ENCODE measurements at regions not wholly inside any gene's neighbourhood (a gene's known extent, or its start where the extent isn't known, plus 50 kb on each side); places are given as distances from the start of the nearest gene placed in this dataset.

DNA sequence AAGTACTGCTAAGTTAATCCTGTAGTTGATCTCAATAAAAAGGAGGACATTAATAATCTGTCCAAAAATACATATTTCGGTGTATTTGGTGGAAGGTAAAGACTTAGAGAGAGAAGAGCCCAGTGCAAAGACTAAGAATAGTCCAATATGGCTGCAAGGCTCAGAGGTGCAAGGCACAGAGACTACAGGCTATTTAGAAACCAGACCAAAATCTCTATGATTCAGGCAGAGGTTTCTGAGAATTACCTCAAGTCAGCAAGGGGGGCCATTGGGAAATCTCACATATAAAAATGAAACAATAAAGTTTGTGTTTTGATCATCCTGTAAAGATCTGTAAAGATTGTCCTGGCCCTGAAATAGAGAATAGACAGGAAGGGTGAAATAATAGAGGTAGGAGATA is 1173.0 kb downstream of the VRK1 start:
- H3K27me3 ChIP-seq (ENCODE audit: control insufficient read depth in 2 of 2, insufficient read depth in 1 of 2, low read length in 1 of 2), result no peaks in the 10 kb centered on the region
- peaks cover 0 to 4% of the 10 kb centered on the region in 2 donors for H3K9me3 ChIP-seq (ENCODE audit: control insufficient read depth in 2 of 2, insufficient read depth in 1 of 2, low read length in 1 of 2)
- 98% methylated on average over 1 of the region's 1 CpG for WGBS
- H3K36me3 ChIP-seq (ENCODE audit: control insufficient read depth in 2 of 2, insufficient read depth in 2 of 2, low read length in 1 of 2), result peaks cover 0 to 8% of the 10 kb centered on the region in 2 donors
- H3K27ac ChIP-seq (ENCODE audit: low read depth in 1 of 2, low read length in 1 of 2), result no peak overlapping the region
- no peak for DNase-seq (ENCODE audit: low read depth in 6 of 9, low spot score in 9 of 9)
- no peak overlapping the region for H3K4me3 ChIP-seq (ENCODE audit: low read length in 2 of 2)
- H3K4me1 ChIP-seq (ENCODE audit: control insufficient read depth in 2 of 2, insufficient read depth in 2 of 2, low read length in 2 of 2), result peaks cover 4 to 8% of the 10 kb centered on the region in 2 donors

DNA sequence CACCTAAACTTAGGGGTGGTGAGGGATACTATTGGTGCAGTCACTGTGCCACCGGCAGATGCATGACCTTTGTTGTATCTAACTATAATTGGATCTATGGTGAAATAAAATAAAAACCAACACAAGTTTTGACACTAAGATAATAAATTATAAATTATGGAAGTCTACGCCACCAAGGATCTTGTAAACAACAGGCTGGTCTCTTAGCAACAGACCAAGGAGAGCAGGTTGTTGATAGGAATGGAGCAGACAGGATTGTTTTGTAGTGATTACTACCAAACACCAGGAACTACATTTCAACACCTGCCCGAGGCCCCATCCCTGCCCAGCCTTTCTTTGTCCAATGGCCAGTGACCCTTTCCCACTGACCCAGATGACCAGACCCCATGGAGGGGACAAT is 1178.0 kb downstream of the VRK1 start:
- H3K36me3 ChIP-seq (ENCODE audit: control insufficient read depth in 2 of 2, insufficient read depth in 2 of 2, low read length in 1 of 2), result no peaks in the 10 kb centered on the region
- DNase-seq (ENCODE audit: low read depth in 6 of 9, low spot score in 9 of 9), result no peak
- H3K27me3 ChIP-seq (ENCODE audit: control insufficient read depth in 2 of 2, insufficient read depth in 1 of 2, low read length in 1 of 2), result no peaks in the 10 kb centered on the region
- peaks cover 0 to under 1% of the 10 kb centered on the region in 2 donors for H3K9me3 ChIP-seq (ENCODE audit: control insufficient read depth in 2 of 2, insufficient read depth in 1 of 2, low read length in 1 of 2)
- peak overlapping the region; percentile 4 to 55 for H3K4me3 ChIP-seq (ENCODE audit: low read length in 2 of 2)
- H3K4me1 ChIP-seq (ENCODE audit: control insufficient read depth in 2 of 2, insufficient read depth in 2 of 2, low read length in 2 of 2), result peaks cover 30 to 55% of the 10 kb centered on the region in 2 donors
- WGBS, result 87% methylated on average over 3 of the region's 3 CpGs
- H3K27ac ChIP-seq (ENCODE audit: low read depth in 1 of 2, low read length in 1 of 2), result peak overlapping the region; percentile 48 to 65

DNA sequence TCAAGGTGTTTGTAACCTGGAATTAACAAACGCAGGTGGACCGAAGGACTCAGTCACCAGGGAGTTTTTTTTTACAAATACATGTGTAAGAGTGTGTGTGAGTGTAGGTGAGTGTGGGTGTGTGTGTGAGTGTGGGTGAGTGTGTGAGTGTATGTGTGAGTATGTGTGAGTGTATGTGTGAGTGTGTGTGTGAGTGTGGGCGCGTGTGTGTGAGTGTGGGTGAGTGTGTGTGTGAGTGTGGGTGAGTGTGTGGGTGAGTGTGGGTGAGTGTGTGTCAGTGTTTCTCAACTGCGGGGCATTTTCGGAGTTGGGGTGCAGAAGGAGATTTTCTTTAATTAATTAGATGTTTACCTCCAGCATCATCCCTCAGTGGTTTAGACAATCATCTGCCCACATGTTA is 1178.8 kb downstream of the VRK1 start:
- WGBS, result 85% methylated on average over 6 of the region's 6 CpGs
- H3K27me3 ChIP-seq (ENCODE audit: control insufficient read depth in 2 of 2, insufficient read depth in 1 of 2, low read length in 1 of 2), result no peaks in the 10 kb centered on the region
- H3K36me3 ChIP-seq (ENCODE audit: control insufficient read depth in 2 of 2, insufficient read depth in 2 of 2, low read length in 1 of 2), result no peaks in the 10 kb centered on the region
- peaks cover 30 to 57% of the 10 kb centered on the region in 2 donors for H3K4me1 ChIP-seq (ENCODE audit: control insufficient read depth in 2 of 2, insufficient read depth in 2 of 2, low read length in 2 of 2)
- DNase-seq (ENCODE audit: low read depth in 6 of 9, low spot score in 9 of 9), result no peak
- H3K9me3 ChIP-seq (ENCODE audit: control insufficient read depth in 2 of 2, insufficient read depth in 1 of 2, low read length in 1 of 2), result peaks cover 0 to 3% of the 10 kb centered on the region in 2 donors
- H3K27ac ChIP-seq (ENCODE audit: low read depth in 1 of 2, low read length in 1 of 2), result peak overlapping the region; percentile 80 to 90
- H3K4me3 ChIP-seq (ENCODE audit: low read length in 2 of 2), result peak overlapping the region; percentile 51 to 55

- peaks cover 0 to 3% of the 10 kb centered on the region in 2 donors for H3K9me3 ChIP-seq (ENCODE audit: control insufficient read depth in 2 of 2, insufficient read depth in 1 of 2, low read length in 1 of 2)
- DNase-seq (ENCODE audit: low read depth in 6 of 9, low spot score in 9 of 9), result peak in 1 of 9 donors; percentile 37
- peak overlapping the region; percentile 80 to 90 for H3K27ac ChIP-seq (ENCODE audit: low read depth in 1 of 2, low read length in 1 of 2)
- 82% methylated on average over 6 of the region's 6 CpGs for WGBS
- H3K4me1 ChIP-seq (ENCODE audit: control insufficient read depth in 2 of 2, insufficient read depth in 2 of 2, low read length in 2 of 2), result peaks cover 30 to 57% of the 10 kb centered on the region in 2 donors
- H3K36me3 ChIP-seq (ENCODE audit: control insufficient read depth in 2 of 2, insufficient read depth in 2 of 2, low read length in 1 of 2), result no peaks in the 10 kb centered on the region
- H3K4me3 ChIP-seq (ENCODE audit: low read length in 2 of 2), result peak overlapping the region; percentile 51 to 55
- H3K27me3 ChIP-seq (ENCODE audit: control insufficient read depth in 2 of 2, insufficient read depth in 1 of 2, low read length in 1 of 2), result no peaks in the 10 kb centered on the region
Measured at GRCh38 chr14:97976861-97977260, 1179.7 kb downstream of the VRK1 start.

DNA sequence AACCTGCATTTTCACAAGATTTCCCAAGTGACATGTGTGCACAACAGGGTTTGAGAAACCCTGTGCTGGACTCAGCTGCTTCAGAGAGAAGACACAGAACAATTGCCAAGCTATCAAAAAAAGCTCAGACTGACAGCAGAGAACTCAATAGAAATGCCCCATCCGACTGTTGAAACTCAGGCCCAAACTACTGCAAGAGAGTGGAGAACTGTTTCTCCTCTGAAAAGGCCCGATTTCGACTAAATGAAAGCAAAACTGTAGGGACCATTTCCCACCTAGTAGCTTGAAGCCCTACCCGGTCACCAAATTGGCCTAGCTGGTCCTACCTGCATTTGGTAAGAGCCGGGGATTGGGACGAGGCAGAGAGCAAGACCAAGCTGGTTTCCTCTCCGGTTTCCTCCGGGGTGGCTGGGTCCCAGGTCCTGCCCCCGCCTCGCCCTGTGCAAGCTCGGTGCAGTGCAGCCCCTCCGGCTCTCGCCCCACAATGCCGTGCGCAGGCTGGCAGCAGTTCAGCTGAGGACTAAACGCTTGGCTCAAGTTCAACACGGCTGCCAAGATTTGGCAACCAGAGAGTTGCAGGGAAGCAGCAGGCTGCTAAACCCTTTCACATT is 1180.6 kb downstream of the VRK1 start:
- WGBS, result 59% methylated on average over 17 of the region's 17 CpGs
- H3K36me3 ChIP-seq (ENCODE audit: control insufficient read depth in 2 of 2, insufficient read depth in 2 of 2, low read length in 1 of 2), result no peaks in the 10 kb centered on the region
- peaks cover 30 to 57% of the 10 kb centered on the region in 2 donors for H3K4me1 ChIP-seq (ENCODE audit: control insufficient read depth in 2 of 2, insufficient read depth in 2 of 2, low read length in 2 of 2)
- peak in 5 of 9 donors; percentile 45 to 79 (median 53) for DNase-seq (ENCODE audit: low read depth in 6 of 9, low spot score in 9 of 9)
- no peaks in the 10 kb centered on the region for H3K27me3 ChIP-seq (ENCODE audit: control insufficient read depth in 2 of 2, insufficient read depth in 1 of 2, low read length in 1 of 2)
- peak overlapping the region; percentile 90 to 92 for H3K27ac ChIP-seq (ENCODE audit: low read depth in 1 of 2, low read length in 1 of 2)
- H3K9me3 ChIP-seq (ENCODE audit: control insufficient read depth in 2 of 2, insufficient read depth in 1 of 2, low read length in 1 of 2), result peaks cover 0 to 3% of the 10 kb centered on the region in 2 donors
- peak overlapping the region; percentile 51 to 55 for H3K4me3 ChIP-seq (ENCODE audit: low read length in 2 of 2)

DNA sequence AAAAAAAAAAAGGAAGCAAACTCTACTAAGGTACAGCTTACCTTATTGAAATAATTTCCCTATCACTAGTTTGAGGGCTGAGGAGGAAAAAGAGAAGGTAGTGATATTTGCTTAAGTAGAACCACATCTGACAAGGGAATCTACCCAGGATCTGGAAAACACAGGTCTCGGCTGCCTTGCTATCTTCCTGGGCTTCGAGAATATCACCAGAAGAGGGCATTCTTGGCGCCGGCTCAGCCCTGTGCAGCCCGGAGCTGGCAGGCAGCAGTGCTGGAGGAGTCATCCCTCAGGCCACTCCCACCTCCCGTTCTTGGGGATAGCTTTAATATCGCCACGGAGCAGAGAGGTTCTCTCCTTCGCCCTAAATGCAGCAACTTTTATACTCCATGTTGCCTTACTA is 1181.2 kb downstream of the VRK1 start:
- DNase-seq (ENCODE audit: low read depth in 6 of 9, low spot score in 9 of 9), result peak in 6 of 9 donors; percentile 55 to 85 (median 66)
- H3K4me3 ChIP-seq (ENCODE audit: low read length in 2 of 2), result peak overlapping the region; percentile 12 to 51
- 3% methylated on average over 9 of the region's 9 CpGs for WGBS

GRCh38 chr14:97993508-97994019 is 1196.4 kb downstream of the VRK1 start:
- peak overlapping the region; percentile 88 to 97 for H3K27ac ChIP-seq (ENCODE audit: low read depth in 1 of 2, low read length in 1 of 2)
- H3K4me1 ChIP-seq (ENCODE audit: control insufficient read depth in 2 of 2, insufficient read depth in 2 of 2, low read length in 2 of 2), result peaks cover 19 to 41% of the 10 kb centered on the region in 2 donors
- no peaks in the 10 kb centered on the region for H3K9me3 ChIP-seq (ENCODE audit: control insufficient read depth in 2 of 2, insufficient read depth in 1 of 2, low read length in 1 of 2)
- no peak overlapping the region for H3K4me3 ChIP-seq (ENCODE audit: low read length in 2 of 2)
- no peak for DNase-seq (ENCODE audit: low read depth in 6 of 9, low spot score in 9 of 9)
- no peaks in the 10 kb centered on the region for H3K27me3 ChIP-seq (ENCODE audit: control insufficient read depth in 2 of 2, insufficient read depth in 1 of 2, low read length in 1 of 2)
- H3K36me3 ChIP-seq (ENCODE audit: control insufficient read depth in 2 of 2, insufficient read depth in 2 of 2, low read length in 1 of 2), result no peaks in the 10 kb centered on the region
- WGBS, result 97% methylated on average over 4 of the region's 4 CpGs

More for the DNA sequence above, 1181.2 kb downstream of the VRK1 start:
- Histone ChIP-seq H3K4me1 (ENCODE audit: control insufficient read depth in 2 of 2, insufficient read depth in 2 of 2, low read length in 2 of 2) (peaks cover 30 to 57% of the 10 kb centered on the region in 2 donors), H3K27me3 (ENCODE audit: control insufficient read depth in 2 of 2, insufficient read depth in 1 of 2, low read length in 1 of 2) (no peaks in the 10 kb centered on the region), H3K9me3 (ENCODE audit: control insufficient read depth in 2 of 2, insufficient read depth in 1 of 2, low read length in 1 of 2) (peaks cover 0 to 3% of the 10 kb centered on the region in 2 donors), H3K27ac (ENCODE audit: low read depth in 1 of 2, low read length in 1 of 2) (peak overlapping the region; percentile 90 to 92), H3K36me3 (ENCODE audit: control insufficient read depth in 2 of 2, insufficient read depth in 2 of 2, low read length in 1 of 2) (no peaks in the 10 kb centered on the region)

GRCh38 chr14:97994020-97994531 is 1196.9 kb downstream of the VRK1 start:
- peak in 5 of 9 donors; percentile 45 to 86 (median 62) for DNase-seq (ENCODE audit: low read depth in 6 of 9, low spot score in 9 of 9)
- Histone ChIP-seq H3K36me3 (ENCODE audit: control insufficient read depth in 2 of 2, insufficient read depth in 2 of 2, low read length in 1 of 2) (no peaks in the 10 kb centered on the region), H3K4me3 (ENCODE audit: low read length in 2 of 2) (no peak overlapping the region), H3K9me3 (ENCODE audit: control insufficient read depth in 2 of 2, insufficient read depth in 1 of 2, low read length in 1 of 2) (no peaks in the 10 kb centered on the region), H3K27me3 (ENCODE audit: control insufficient read depth in 2 of 2, insufficient read depth in 1 of 2, low read length in 1 of 2) (no peaks in the 10 kb centered on the region), H3K4me1 (ENCODE audit: control insufficient read depth in 2 of 2, insufficient read depth in 2 of 2, low read length in 2 of 2) (peaks cover 19 to 41% of the 10 kb centered on the region in 2 donors), H3K27ac (ENCODE audit: low read depth in 1 of 2, low read length in 1 of 2) (peak overlapping the region; percentile 88 to 97)
- 37% methylated on average over 5 of the region's 5 CpGs for WGBS

GRCh38 chr14:97995038-97995437 is 1197.9 kb downstream of the VRK1 start:
- no peak overlapping the region for H3K4me3 ChIP-seq (ENCODE audit: low read length in 2 of 2)
- no peaks in the 10 kb centered on the region for H3K36me3 ChIP-seq (ENCODE audit: control insufficient read depth in 2 of 2, insufficient read depth in 2 of 2, low read length in 1 of 2)
- WGBS, result 100% methylated on average over 2 of the region's 2 CpGs
- no peak for DNase-seq (ENCODE audit: low read depth in 6 of 9, low spot score in 9 of 9)
- no peaks in the 10 kb centered on the region for H3K9me3 ChIP-seq (ENCODE audit: control insufficient read depth in 2 of 2, insufficient read depth in 1 of 2, low read length in 1 of 2)
- H3K27me3 ChIP-seq (ENCODE audit: control insufficient read depth in 2 of 2, insufficient read depth in 1 of 2, low read length in 1 of 2), result no peaks in the 10 kb centered on the region
- peaks cover 19 to 41% of the 10 kb centered on the region in 2 donors for H3K4me1 ChIP-seq (ENCODE audit: control insufficient read depth in 2 of 2, insufficient read depth in 2 of 2, low read length in 2 of 2)
- H3K27ac ChIP-seq (ENCODE audit: low read depth in 1 of 2, low read length in 1 of 2), result peak overlapping the region; percentile 88 to 96
